ENCODE measurements at regions not wholly inside any gene's neighbourhood (a gene's known extent, or its start where the extent isn't known, plus 50 kb on each side); places are given as distances from the start of the nearest gene placed in this dataset.
"Not testable (repeated sequence)": the region's sequence is repeated elsewhere in the genome, so short reads cannot be mapped to it uniquely, and the experiment has no call there.

- no peaks in the 10 kb centered on the region for H4K20me1 ChIP-seq (ENCODE audit: low read length)
- ATAC-seq: peak; percentile 76
These were observed 1037.0 kb upstream of the SPRY2 start for GRCh38 chr13:81377921-81378320.

DNA sequence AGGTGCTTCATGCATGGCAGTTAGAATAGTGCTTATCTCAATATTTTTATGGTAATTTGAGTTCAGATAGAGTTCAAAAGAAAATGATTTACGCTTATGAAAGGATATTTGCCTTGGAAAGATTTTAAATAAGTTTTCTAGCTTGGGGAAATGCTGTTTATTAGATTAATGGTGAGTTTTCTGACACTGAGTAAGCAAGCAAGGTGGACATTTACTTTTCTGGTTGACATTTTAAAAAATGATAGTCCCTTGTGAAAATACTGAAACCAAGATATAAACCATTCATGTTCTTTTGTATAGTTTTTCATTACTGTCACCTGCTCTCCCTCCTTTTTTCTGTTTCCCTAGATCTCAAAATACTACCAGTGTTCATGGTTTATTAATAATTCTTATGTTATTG is 1034.8 kb upstream of the SPRY2 start:
- no peaks in the 10 kb centered on the region for H3K9me2 ChIP-seq (replicated peaks; ENCODE audit: low read length)
- H3K9ac ChIP-seq (ENCODE audit: low read length): no peak overlapping the region
- H3K4me3 ChIP-seq (ENCODE audit: low read length): no peak overlapping the region
- intact Hi-C loops (cut with micrococcal nuclease): no loop called here
- H3K27ac ChIP-seq (ENCODE audit: low read length): no peak overlapping the region
- no peak for DNase-seq
- no TSS peak for BruUV-seq (replicated peaks)
- H3K4me2 ChIP-seq (ENCODE audit: low read length): no peak overlapping the region
- no peak overlapping the region for H2AFZ ChIP-seq (ENCODE audit: low read length)
- H3K79me2 ChIP-seq (ENCODE audit: low read length): no peaks in the 10 kb centered on the region
- ChIA-PET CTCF (no interaction called here), POLR2A (ENCODE audit: unreplicated experiment) (no interaction called here)
- H4K20me1 ChIP-seq (ENCODE audit: low read length): no peaks in the 10 kb centered on the region
- H3K27me3 ChIP-seq (ENCODE audit: low read length): no peaks in the 10 kb centered on the region
- H3K36me3 ChIP-seq (ENCODE audit: low read depth, low read length): no peaks in the 10 kb centered on the region
- H3K4me1 ChIP-seq (ENCODE audit: insufficient read depth, low read length): no peaks in the 10 kb centered on the region
- ATAC-seq: no peak
- TF ChIP-seq EZH2 (IDR thresholded peaks at IDR 0.05; ENCODE audit: low read length, unreplicated experiment) (no peak), EZH2phosphoT487 (IDR thresholded peaks at IDR 0.05; ENCODE audit: borderline replicate concordance, low read length) (no peak), CTCF (conservative IDR thresholded peaks at IDR 0.05; ENCODE audit: low read depth, low read length) (no peak)
- no peaks in the 10 kb centered on the region for H3K9me3 ChIP-seq (ENCODE audit: low read length)
- H3F3A ChIP-seq (ENCODE audit: low read length, unreplicated experiment): no peaks in the 10 kb centered on the region

More at GRCh38 chr13:81377921-81378320, 1037.0 kb upstream of the SPRY2 start:
- intact Hi-C loops (cut with micrococcal nuclease): no loop called here
- H3K9ac ChIP-seq (ENCODE audit: low read length): no peak overlapping the region
- H3K9me3 ChIP-seq (ENCODE audit: low read length): no peaks in the 10 kb centered on the region
- H3K36me3 ChIP-seq (ENCODE audit: low read depth, low read length): no peaks in the 10 kb centered on the region
- ChIA-PET CTCF (no interaction called here), POLR2A (ENCODE audit: unreplicated experiment) (no interaction called here)
- H3F3A ChIP-seq (ENCODE audit: low read length, unreplicated experiment): no peaks in the 10 kb centered on the region
- DNase-seq: peak; percentile 2
- no TSS peak for BruUV-seq (replicated peaks)
- no peaks in the 10 kb centered on the region for H3K27me3 ChIP-seq (ENCODE audit: low read length)
- H3K27ac ChIP-seq (ENCODE audit: low read length): no peak overlapping the region
- H2AFZ ChIP-seq (ENCODE audit: low read length): no peak overlapping the region
- no peak overlapping the region for H3K4me2 ChIP-seq (ENCODE audit: low read length)
- no peaks in the 10 kb centered on the region for H3K79me2 ChIP-seq (ENCODE audit: low read length)
- no peaks in the 10 kb centered on the region for H3K4me1 ChIP-seq (ENCODE audit: insufficient read depth, low read length)
- no peak overlapping the region for H3K4me3 ChIP-seq (ENCODE audit: low read length)
- no peaks in the 10 kb centered on the region for H3K9me2 ChIP-seq (replicated peaks; ENCODE audit: low read length)
- no peak for TF ChIP-seq EZH2 (IDR thresholded peaks at IDR 0.05; ENCODE audit: low read length, unreplicated experiment)
- TF ChIP-seq CTCF (conservative IDR thresholded peaks at IDR 0.05; ENCODE audit: low read depth, low read length): no peak
- no peak for TF ChIP-seq EZH2phosphoT487 (IDR thresholded peaks at IDR 0.05; ENCODE audit: borderline replicate concordance, low read length)

- H3K27me3 ChIP-seq (ENCODE audit: low read length); H3F3A ChIP-seq (ENCODE audit: low read length, unreplicated experiment); H3K4me3 ChIP-seq (ENCODE audit: low read length); H3K9me3 ChIP-seq (ENCODE audit: low read length); H3K9ac ChIP-seq (ENCODE audit: low read length); H3K4me2 ChIP-seq (ENCODE audit: low read length); H2AFZ ChIP-seq (ENCODE audit: low read length); BruUV-seq (replicated peaks); H4K20me1 ChIP-seq (ENCODE audit: low read length); H3K36me3 ChIP-seq (ENCODE audit: low read depth, low read length); H3K4me1 ChIP-seq (ENCODE audit: insufficient read depth, low read length); H3K9me2 ChIP-seq (replicated peaks; ENCODE audit: low read length); H3K27ac ChIP-seq (ENCODE audit: low read length); H3K79me2 ChIP-seq (ENCODE audit: low read length); CTCF ChIA-PET: not testable (repeated sequence)
- ATAC-seq: peak; percentile 99
- POLR2A ChIA-PET (ENCODE audit: unreplicated experiment): interaction anchor here (0.5 kb wide), 1 partner anchor 16 kb away, joined by 3 read pairs; no protein-coding TSS in a partner anchor
- intact Hi-C loops (cut with micrococcal nuclease): loop anchor here (2.0 kb wide), 1 partner anchor 30 kb away; no protein-coding TSS in a partner anchor
- peak; percentile 55 for DNase-seq
These were observed 1021.8 kb upstream of the SPRY2 start for GRCh38 chr13:81362711-81363110.
